ENCODE measurements at regions not wholly inside any gene's neighbourhood (a gene's known extent, or its start where the extent isn't known, plus 50 kb on each side); places are given as distances from the start of the nearest gene placed in this dataset.

- H3K27me3 ChIP-seq = no peaks in the 10 kb centered on the region
- no peak for TF ChIP-seq Cebpa-rat (IDR thresholded peaks at IDR 0.05)
- H3K9ac ChIP-seq = no peak overlapping the region
- no peak overlapping the region for H3K4me2 ChIP-seq
- H3K36me3 ChIP-seq = no peaks in the 10 kb centered on the region
- H3K9me3 ChIP-seq = no peaks in the 10 kb centered on the region
- no peak overlapping the region for H3K4me3 ChIP-seq
- no peaks in the 10 kb centered on the region for H3K4me1 ChIP-seq
- H3K27ac ChIP-seq = no peak overlapping the region
- H4K20me1 ChIP-seq = no peaks in the 10 kb centered on the region
Observed at GRCh38 chr11:10358696-10359095, 53.8 kb downstream of the ADM start.

GRCh38 chr11:10359171-10359570 lies 54.3 kb downstream of the ADM start:
- no peak overlapping the region for H3K9ac ChIP-seq
- H3K4me2 ChIP-seq = no peak overlapping the region
- no peaks in the 10 kb centered on the region for H3K9me3 ChIP-seq
- no peaks in the 10 kb centered on the region for H4K20me1 ChIP-seq
- H3K4me3 ChIP-seq = no peak overlapping the region
- no peak overlapping the region for H3K27ac ChIP-seq
- H3K27me3 ChIP-seq = no peaks in the 10 kb centered on the region
- TF ChIP-seq Cebpa-rat (IDR thresholded peaks at IDR 0.05) = no peak
- no peaks in the 10 kb centered on the region for H3K36me3 ChIP-seq
- H3K4me1 ChIP-seq = no peaks in the 10 kb centered on the region

- no peaks in the 10 kb centered on the region for H3K36me3 ChIP-seq
- H3K4me2 ChIP-seq = no peak overlapping the region
- no peak overlapping the region for H3K27ac ChIP-seq
- H3K4me1 ChIP-seq = no peaks in the 10 kb centered on the region
- no peak overlapping the region for H3K9ac ChIP-seq
- no peak overlapping the region for H3K4me3 ChIP-seq
- H4K20me1 ChIP-seq = no peaks in the 10 kb centered on the region
- H3K27me3 ChIP-seq = no peaks in the 10 kb centered on the region
- no peaks in the 10 kb centered on the region for H3K9me3 ChIP-seq
- no peak for TF ChIP-seq Cebpa-rat (IDR thresholded peaks at IDR 0.05)
Observed at GRCh38 chr11:10360835-10361234, 56.0 kb downstream of the ADM start.

- Histone ChIP-seq H3K9ac (no peak overlapping the region), H3K4me2 (no peak overlapping the region), H3K4me3 (no peak overlapping the region), H3K36me3 (no peaks in the 10 kb centered on the region), H3K9me3 (peaks cover 3% of the 10 kb centered on the region; the same call in 1 of the 2 replicates), H3K4me1 (peaks cover 6% of the 10 kb centered on the region), H4K20me1 (no peaks in the 10 kb centered on the region), H3K27me3 (no peaks in the 10 kb centered on the region), H3K27ac (no peak overlapping the region)
- no peak for TF ChIP-seq Cebpa-rat (IDR thresholded peaks at IDR 0.05)
Observed at GRCh38 chr11:10365045-10365444, 60.2 kb downstream of the ADM start.

GRCh38 chr11:10366568-10367331 lies 61.9 kb downstream of the ADM start:
- Histone ChIP-seq H3K9me3 (peaks cover 3% of the 10 kb centered on the region; the same call in 1 of the 2 replicates), H3K4me3 (no peak overlapping the region), H3K27me3 (no peaks in the 10 kb centered on the region), H4K20me1 (no peaks in the 10 kb centered on the region), H3K9ac (no peak overlapping the region), H3K4me2 (peak overlapping the region; percentile 25; the same call in 1 of the 2 replicates), H3K36me3 (no peaks in the 10 kb centered on the region), H3K4me1 (peaks cover 6% of the 10 kb centered on the region), H3K27ac (no peak overlapping the region)
- no peak for TF ChIP-seq Cebpa-rat (IDR thresholded peaks at IDR 0.05)

- no peaks in the 10 kb centered on the region for H3K27me3 ChIP-seq
- H4K20me1 ChIP-seq = no peaks in the 10 kb centered on the region
- peaks cover 3% of the 10 kb centered on the region; the same call in 1 of the 2 replicates for H3K9me3 ChIP-seq
- no peak overlapping the region for H3K9ac ChIP-seq
- no peak overlapping the region for H3K4me3 ChIP-seq
- no peaks in the 10 kb centered on the region; the same call in 1 of the 2 replicates for H3K4me1 ChIP-seq
- H3K4me2 ChIP-seq = no peak overlapping the region
- no peaks in the 10 kb centered on the region for H3K36me3 ChIP-seq
- H3K27ac ChIP-seq = no peak overlapping the region
- TF ChIP-seq Cebpa-rat (IDR thresholded peaks at IDR 0.05) = no peak
Observed at GRCh38 chr11:10371926-10372641, 67.2 kb downstream of the ADM start.

- Histone ChIP-seq H4K20me1 (no peaks in the 10 kb centered on the region), H3K9ac (no peak overlapping the region), H3K27ac (no peak overlapping the region), H3K9me3 (no peaks in the 10 kb centered on the region), H3K4me1 (peaks cover 5% of the 10 kb centered on the region; the same call in 1 of the 2 replicates), H3K27me3 (no peaks in the 10 kb centered on the region), H3K4me2 (no peak overlapping the region), H3K36me3 (no peaks in the 10 kb centered on the region), H3K4me3 (no peak overlapping the region)
- TF ChIP-seq Cebpa-rat (IDR thresholded peaks at IDR 0.05) = no peak
Observed at GRCh38 chr11:10373340-10373739, 68.5 kb downstream of the ADM start.

- no peak for TF ChIP-seq Cebpa-rat (IDR thresholded peaks at IDR 0.05)
- H3K4me2 ChIP-seq = no peak overlapping the region
- no peaks in the 10 kb centered on the region for H3K36me3 ChIP-seq
- H3K27ac ChIP-seq = no peak overlapping the region
- no peak overlapping the region for H3K4me3 ChIP-seq
- peaks cover 5% of the 10 kb centered on the region; the same call in 1 of the 2 replicates for H3K4me1 ChIP-seq
- no peaks in the 10 kb centered on the region for H3K27me3 ChIP-seq
- no peak overlapping the region for H3K9ac ChIP-seq
- no peaks in the 10 kb centered on the region for H3K9me3 ChIP-seq
- H4K20me1 ChIP-seq = no peaks in the 10 kb centered on the region
Observed at GRCh38 chr11:10373929-10374328, 69.1 kb downstream of the ADM start.

GRCh38 chr11:10374386-10374785 lies 69.5 kb downstream of the ADM start:
- Histone ChIP-seq H3K27ac (no peak overlapping the region), H3K4me2 (no peak overlapping the region), H3K36me3 (no peaks in the 10 kb centered on the region), H3K9ac (no peak overlapping the region), H3K4me3 (no peak overlapping the region), H4K20me1 (no peaks in the 10 kb centered on the region), H3K9me3 (no peaks in the 10 kb centered on the region), H3K27me3 (no peaks in the 10 kb centered on the region), H3K4me1 (peaks cover 5% of the 10 kb centered on the region; the same call in 1 of the 2 replicates)
- TF ChIP-seq Cebpa-rat (IDR thresholded peaks at IDR 0.05) = no peak
